Kidney (tissue), 13 donors: ENCODE measurements at regions not wholly inside any gene's neighbourhood (a gene's known extent, or its start where the extent isn't known, plus 50 kb on each side); places are given as distances from the start of the nearest gene placed in this dataset.
"Not testable (repeated sequence)": the region's sequence is repeated elsewhere in the genome, so short reads cannot be mapped to it uniquely, and the experiment has no call there.

Experiments
- DNase-seq, 5 donors: peaks; one replicate each; pipeline ENCODE4 v3.0.0-alpha.2; 2013 to 2020
- FAIRE-seq: peaks from 2 replicates; lab custom pipeline; 2012; peaks lifted over from hg19 to GRCh38; lab: Jason Lieb, UNC
- H3K27ac ChIP-seq, 2 donors: one replicate each; pipeline ENCODE4 v1.7.0; 2013; ENCODE audit warnings: low read depth in 2 of 2, low read length in 2 of 2, inconsistent platforms in 1 of 2
- H3K27me3 ChIP-seq: one replicate; pipeline ENCODE4 v1.7.1; 2013; ENCODE audit warnings: low read length, inconsistent platforms; ENCODE audit not compliant: control insufficient read depth, insufficient read depth
- H3K36me3 ChIP-seq, 3 donors: one replicate each; pipeline versions ENCODE4 v1.7.0 to v1.7.1; 2013; ENCODE audit warnings: low read length in 3 of 3, control low read depth in 1 of 3, inconsistent platforms in 1 of 3; ENCODE audit not compliant: insufficient read depth in 3 of 3, control insufficient read depth in 2 of 3
- H3K4me1 ChIP-seq, 3 donors: one replicate each; pipeline versions ENCODE4 v1.7.0 to v1.7.1; 2013; ENCODE audit warnings: low read length in 3 of 3, inconsistent platforms in 1 of 3, low read depth in 1 of 3; ENCODE audit not compliant: control insufficient read depth in 2 of 3, insufficient read depth in 2 of 3
- H3K4me3 ChIP-seq, 3 donors: one replicate each; pipeline versions ENCODE4 v1.7.0 to v1.8.1; 2013; ENCODE audit warnings: low read length in 3 of 3, control low read depth in 1 of 3, inconsistent platforms in 1 of 3
- H3K9ac ChIP-seq, 3 donors: one replicate each; pipeline versions ENCODE4 v1.7.0 to v1.7.1; 2013; ENCODE audit warnings: low read length in 3 of 3, control low read depth in 1 of 3, inconsistent platforms in 1 of 3
- H3K9me3 ChIP-seq, 3 donors: one replicate each; pipeline versions ENCODE4 v1.7.0 to v1.7.1; 2013; ENCODE audit warnings: low read length in 3 of 3, control low read depth in 1 of 3, inconsistent platforms in 1 of 3; ENCODE audit not compliant: control insufficient read depth in 2 of 3, insufficient read depth in 1 of 3
- intact Hi-C: fragments of 100-400 bp; cut with DNase I; formaldehyde crosslinking; loops from one replicate; pipeline ENCODE4 v1.11.1; 2022
- TF ChIP-seq, protein P1 (sequence below): IDR thresholded peaks from 3 replicates; pipeline ENCODE4 v1.5.1; 2012; ENCODE audit warnings: mild to moderate bottlenecking, moderate library complexity, borderline replicate concordance; ENCODE audit not compliant: insufficient read depth; ENCODE audit errors: extremely low read depth
- donor health status: control.
- donor health status: control.
- donor health status: control.
- donor health status: control.
- donor health status: control.
- donor health status: DM: yes; HTN: yes; CAD: no.
- donor health status: Normal renal cell carcinoma (clear cell type).

- Histone ChIP-seq H3K27me3 (no peaks in the 10 kb centered on the region), H3K36me3 (no peaks in the 10 kb centered on the region), H3K4me1 (no peaks in the 10 kb centered on the region), H3K9ac (no peak overlapping the region), H3K9me3 (peaks cover 0 to 3% (median 0%) of the 10 kb centered on the region in 3 donors), H3K4me3 (no peak overlapping the region), H3K27ac (no peak overlapping the region)
- TF ChIP-seq, protein P1, sequence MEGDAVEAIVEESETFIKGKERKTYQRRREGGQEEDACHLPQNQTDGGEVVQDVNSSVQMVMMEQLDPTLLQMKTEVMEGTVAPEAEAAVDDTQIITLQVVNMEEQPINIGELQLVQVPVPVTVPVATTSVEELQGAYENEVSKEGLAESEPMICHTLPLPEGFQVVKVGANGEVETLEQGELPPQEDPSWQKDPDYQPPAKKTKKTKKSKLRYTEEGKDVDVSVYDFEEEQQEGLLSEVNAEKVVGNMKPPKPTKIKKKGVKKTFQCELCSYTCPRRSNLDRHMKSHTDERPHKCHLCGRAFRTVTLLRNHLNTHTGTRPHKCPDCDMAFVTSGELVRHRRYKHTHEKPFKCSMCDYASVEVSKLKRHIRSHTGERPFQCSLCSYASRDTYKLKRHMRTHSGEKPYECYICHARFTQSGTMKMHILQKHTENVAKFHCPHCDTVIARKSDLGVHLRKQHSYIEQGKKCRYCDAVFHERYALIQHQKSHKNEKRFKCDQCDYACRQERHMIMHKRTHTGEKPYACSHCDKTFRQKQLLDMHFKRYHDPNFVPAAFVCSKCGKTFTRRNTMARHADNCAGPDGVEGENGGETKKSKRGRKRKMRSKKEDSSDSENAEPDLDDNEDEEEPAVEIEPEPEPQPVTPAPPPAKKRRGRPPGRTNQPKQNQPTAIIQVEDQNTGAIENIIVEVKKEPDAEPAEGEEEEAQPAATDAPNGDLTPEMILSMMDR, result no peak
- FAIRE-seq (no peak), DNase-seq (no peak)
- intact Hi-C loops, result no loop called here
Observed at GRCh38 chr17:22707626-22708025, 1015.3 kb downstream of the KCNJ18 start.

- Histone ChIP-seq H3K27ac (no peak overlapping the region), H3K36me3 (no peaks in the 10 kb centered on the region), H3K9me3 (peaks cover 2 to 8% (median 3%) of the 10 kb centered on the region in 3 donors), H3K4me1 (no peaks in the 10 kb centered on the region), H3K4me3 (no peak overlapping the region), H3K27me3 (no peaks in the 10 kb centered on the region), H3K9ac (no peak overlapping the region)
- intact Hi-C loops, result no loop called here
- TF ChIP-seq, protein P1, result no peak
- FAIRE-seq (no peak), DNase-seq (no peak)
Observed at GRCh38 chr17:22717211-22717610, 1024.9 kb downstream of the KCNJ18 start.

DNA sequence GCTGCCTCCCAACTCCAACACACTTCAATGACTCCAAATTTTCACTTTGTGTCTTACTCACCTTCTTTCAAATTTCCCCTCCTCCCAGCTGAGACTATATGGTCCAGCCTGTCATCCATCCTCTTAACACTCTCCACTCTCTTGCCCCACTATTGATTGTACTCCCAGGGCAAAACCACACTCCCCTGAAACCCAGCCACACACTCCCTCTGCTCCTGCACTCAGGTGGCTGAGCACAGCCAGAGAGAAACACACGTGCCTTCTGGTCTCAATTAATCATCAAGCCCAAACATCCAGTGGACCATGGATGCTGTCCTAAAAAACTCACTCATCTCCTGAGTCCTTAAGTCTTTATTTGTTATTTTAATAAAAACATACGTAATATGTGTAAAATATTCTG lies 1026.4 kb downstream of the KCNJ18 start:
- intact Hi-C loops, result no loop called here
- FAIRE-seq, result no peak
- H3K9ac ChIP-seq, result no peak overlapping the region
- H3K9me3 ChIP-seq, result peaks cover 0 to 6% (median 3%) of the 10 kb centered on the region in 3 donors
- no peak overlapping the region for H3K27ac ChIP-seq
- H3K4me3 ChIP-seq, result no peak overlapping the region
- H3K27me3 ChIP-seq, result no peaks in the 10 kb centered on the region
- TF ChIP-seq, protein P1, result no peak
- H3K4me1 ChIP-seq, result no peaks in the 10 kb centered on the region
- no peaks in the 10 kb centered on the region for H3K36me3 ChIP-seq
- DNase-seq, result no peak

DNA sequence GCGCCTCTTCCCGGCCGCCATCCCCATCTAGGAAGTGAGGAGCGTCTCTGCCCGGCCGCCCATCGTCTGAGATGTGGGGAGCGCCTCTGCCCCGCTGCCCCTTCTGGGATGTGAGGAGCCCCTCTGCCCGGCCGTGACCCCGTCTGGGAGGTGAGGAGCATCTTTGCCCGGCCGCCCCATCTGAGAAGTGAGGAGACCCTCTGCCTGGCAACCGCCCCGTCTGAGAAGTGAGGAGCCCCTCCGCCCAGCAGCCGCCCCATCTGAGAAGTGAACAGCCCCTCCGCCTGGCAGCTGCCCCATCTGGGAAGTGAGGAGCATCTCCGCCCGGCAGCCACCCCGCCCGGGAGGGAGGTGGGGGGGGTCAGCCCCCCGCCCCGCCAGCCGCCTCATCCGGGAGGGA lies 1048.7 kb downstream of the KCNJ18 start:
- H3K4me3 ChIP-seq, H3K36me3 ChIP-seq, FAIRE-seq, H3K27me3 ChIP-seq, H3K4me1 ChIP-seq, H3K9ac ChIP-seq, intact Hi-C loops, H3K27ac ChIP-seq: not testable (repeated sequence)
- H3K9me3 ChIP-seq, result peaks cover 0 to 15% (median 2%) of the 10 kb centered on the region in 3 donors
- DNase-seq, result peak in 1 of 5 donors; percentile 30
